GM21576 (cell line): ENCODE measurements at regions not wholly inside any gene's neighbourhood (a gene's known extent, or its start where the extent isn't known, plus 50 kb on each side); places are given as distances from the start of the nearest gene placed in this dataset.

Experiments used
- ATAC-seq: cut with Tn5 transposase; IDR thresholded peaks from one replicate; pipeline ENCODE4 v1.9.1; 2021; ENCODE audit warnings: mild to moderate bottlenecking, moderate library complexity; ENCODE audit not compliant: unreplicated experiment

DNA sequence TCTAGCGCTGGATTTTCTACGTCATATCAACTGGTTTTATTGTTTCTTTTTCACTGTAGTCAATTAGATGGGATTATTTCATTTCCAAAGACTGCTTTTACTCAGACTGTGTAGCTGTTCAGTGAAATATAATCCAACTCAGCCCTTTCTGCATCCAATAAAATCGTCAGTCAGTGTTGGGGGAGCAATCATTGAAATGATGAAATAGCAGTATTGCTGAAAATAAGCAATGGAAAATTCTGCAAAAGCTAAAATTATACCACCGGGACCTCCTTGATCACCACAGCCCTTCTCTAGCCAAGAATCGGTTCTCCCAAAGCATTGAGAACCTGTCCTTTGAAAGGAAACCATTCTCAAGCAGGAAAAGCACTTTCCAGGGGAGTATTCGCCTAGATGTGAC, 243.1 kb upstream of the TENM3 start:
- ATAC-seq, result no peak

DNA sequence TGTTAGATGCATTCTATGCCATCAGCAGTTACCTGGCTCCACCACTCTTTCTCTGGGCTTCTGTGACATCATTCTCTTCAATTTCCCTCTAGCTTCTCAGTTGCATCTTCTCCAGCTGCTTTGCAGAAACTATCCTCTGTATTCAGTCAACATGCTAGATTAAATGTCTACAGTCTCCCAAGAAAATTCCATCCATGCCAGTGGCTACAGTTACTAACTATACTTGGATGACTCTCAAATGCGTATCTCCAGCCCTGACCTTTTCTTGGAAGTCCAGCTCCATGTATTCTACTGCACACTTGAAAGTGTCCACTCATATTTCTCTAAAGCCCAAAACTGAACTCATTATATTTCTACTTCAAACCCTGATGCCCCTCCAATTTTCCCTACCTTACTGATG, 232.3 kb upstream of the TENM3 start:
- ATAC-seq, result no peak

DNA sequence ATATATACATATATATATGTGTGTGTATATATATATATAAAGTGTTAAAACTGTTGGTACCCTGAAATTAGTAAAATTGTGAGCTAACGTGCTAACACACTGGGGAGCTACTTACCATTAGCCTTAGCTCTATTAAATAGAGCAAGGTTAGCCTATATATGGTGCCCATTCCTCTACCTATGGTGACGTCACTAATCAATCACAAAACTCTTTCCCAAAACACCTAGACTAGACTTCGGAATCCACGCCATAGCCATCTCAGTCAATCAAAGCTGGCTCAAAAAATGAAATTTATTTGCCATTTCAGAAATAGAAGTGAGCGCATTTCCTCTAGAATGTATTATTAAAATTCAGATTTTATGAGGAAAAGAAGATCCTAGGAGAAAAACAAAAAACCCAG, 229.0 kb upstream of the TENM3 start:
- no peak for ATAC-seq

DNA sequence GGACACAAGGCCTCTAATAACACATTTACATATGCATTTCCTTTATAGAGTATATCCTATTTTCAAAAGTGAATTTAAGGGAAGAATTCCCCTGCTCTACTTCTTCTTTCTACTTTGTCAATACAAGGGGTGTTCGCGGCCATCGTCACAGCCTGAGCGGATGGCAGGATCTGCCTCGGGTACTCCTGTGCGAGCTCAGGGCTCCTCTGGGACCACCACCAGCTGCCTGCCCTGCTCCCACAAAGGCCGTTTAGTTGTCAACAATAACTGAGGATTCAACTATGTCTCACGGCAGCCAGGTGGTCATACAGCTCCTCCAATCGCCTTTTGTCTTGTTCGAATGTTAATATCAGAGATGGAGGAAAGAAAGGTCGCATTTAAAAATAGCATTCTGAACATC, 228.2 kb upstream of the TENM3 start:
- ATAC-seq, result no peak

DNA sequence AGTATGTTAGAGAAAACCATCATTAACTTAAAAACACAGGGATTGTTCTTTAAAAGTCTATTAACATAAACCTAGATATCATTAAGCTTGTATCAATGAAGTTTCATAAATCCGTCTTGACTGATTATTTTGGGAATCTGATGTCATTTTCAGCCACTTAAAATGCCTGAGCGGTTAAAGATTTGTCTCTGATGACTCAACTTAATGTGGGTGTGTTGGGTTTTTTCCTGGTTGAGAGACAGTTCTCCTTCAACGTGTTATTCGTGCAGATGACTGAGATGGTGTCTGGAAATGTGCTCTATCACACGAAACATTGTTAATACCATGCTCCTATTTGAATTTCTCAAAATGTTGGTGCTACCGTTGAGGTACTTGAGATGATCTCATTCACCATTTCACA, 227.3 kb upstream of the TENM3 start:
- ATAC-seq, result no peak

DNA sequence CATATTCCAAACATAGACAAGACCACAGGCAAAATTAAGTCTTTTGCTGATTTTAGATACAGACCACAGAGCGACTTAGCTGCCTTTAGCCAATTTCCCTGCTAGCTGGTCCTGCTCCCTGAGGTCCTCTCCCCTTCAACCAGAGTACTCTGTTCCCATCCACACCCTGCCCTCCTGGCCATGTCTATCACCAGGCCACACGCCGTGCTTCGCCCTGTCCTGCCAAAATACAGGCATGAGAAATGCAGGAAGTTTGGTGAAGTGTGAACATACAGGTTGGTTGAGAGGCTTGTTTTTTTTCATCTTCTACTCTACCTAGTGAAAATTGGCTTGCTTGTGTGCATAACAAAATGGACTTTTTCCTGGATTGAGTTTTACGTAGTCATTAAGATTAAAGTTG, 226.2 kb upstream of the TENM3 start:
- ATAC-seq, result no peak

DNA sequence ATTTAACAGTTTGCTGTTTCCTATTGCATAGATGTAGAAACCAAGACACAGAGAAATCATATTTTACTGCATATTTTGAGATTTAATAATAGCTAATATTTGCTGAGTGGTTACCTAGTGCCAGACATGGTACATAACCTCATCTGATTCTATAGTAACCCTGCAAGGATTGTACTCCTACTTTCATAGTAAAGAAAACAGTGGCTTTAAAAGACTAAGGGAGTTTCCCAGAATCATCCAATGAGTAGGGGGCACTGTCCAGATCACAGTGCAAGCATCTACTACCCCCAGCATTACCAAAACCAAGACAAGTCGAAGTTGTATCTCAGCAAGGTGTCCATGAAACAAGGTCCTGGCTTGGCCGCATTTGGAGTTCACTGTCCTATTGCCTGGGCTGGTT, 224.5 kb upstream of the TENM3 start:
- peak; percentile 36 for ATAC-seq

DNA sequence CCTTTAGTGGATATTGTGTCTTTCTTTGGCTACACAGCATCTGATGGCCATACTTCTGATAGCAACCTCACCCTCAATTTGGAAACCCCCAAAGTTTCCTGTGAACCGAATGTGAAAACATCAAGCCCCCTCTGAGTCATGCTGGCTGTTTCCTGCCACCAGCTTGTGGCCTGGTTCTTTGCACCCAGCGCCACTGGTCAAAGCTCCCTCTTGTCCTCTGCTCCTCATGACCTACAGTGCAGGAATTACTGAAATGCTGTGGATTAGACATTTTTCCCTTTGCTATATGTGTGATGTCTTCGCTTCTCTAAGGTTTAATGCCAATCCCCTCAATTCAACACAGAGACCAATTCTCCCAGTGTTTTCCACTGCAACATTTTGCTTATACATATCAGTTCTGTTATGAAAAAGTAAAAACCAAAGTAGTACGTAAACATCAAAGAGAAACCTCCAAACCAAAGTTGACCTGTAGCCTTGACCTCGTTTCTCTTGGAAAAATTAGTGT, 224.0 kb upstream of the TENM3 start:
- peak; percentile 91 for ATAC-seq

DNA sequence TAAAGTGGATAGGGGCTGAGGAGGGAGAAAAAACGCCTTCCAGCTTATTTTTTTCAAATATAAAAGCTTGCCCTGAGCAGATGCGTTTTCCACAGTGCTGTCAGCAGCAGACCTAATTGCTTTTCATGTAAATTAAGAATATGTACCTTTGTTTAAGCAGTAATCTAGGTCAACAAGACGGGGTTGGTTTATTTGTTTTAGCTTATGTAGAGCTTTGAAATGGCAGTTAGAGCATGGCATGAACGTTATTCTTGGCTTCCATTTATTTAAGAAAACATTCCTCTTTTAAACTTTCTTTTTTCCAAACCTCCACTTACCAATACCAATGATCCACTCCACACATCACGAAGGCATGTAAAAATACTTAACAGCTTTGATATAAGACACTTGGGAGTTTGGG, 220.3 kb upstream of the TENM3 start:
- ATAC-seq, result no peak

DNA sequence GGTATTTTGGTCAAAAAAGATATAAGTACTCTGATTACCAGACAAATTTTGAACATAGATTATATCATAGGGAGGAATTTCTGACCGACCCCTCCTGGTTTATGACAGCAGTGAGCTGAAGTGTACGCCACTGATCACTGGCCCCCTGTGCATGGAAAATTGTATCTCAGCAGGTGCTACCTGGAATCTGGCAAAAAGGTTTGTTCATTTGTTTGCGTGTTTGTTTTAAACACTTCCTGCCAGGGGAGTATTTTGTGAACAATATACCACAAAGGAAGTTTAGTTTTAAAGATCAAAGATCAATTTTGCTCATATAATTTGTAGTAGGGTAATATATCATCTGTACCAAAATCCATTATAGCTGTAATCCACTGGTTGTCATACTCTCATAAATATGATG, 219.7 kb upstream of the TENM3 start:
- no peak for ATAC-seq

DNA sequence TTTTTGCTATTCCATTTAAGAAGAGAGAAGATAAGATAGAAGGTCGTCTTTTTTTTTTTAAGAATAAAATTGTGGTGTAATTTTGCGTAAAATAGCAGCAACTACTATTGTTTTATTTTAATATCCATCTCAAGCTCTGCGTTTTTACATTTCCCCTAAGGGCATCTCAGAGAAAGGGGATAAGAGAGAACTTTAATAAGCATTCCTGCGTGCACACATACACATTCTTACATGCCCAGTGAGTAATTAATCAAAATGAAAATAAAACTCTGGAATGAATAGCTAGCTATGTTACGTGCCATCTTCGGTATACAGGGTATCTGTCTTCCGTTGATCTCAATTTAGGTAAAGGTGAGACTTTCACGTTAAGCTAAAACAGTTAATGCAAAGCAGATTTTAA, 200.3 kb upstream of the TENM3 start:
- ATAC-seq, result no peak

DNA sequence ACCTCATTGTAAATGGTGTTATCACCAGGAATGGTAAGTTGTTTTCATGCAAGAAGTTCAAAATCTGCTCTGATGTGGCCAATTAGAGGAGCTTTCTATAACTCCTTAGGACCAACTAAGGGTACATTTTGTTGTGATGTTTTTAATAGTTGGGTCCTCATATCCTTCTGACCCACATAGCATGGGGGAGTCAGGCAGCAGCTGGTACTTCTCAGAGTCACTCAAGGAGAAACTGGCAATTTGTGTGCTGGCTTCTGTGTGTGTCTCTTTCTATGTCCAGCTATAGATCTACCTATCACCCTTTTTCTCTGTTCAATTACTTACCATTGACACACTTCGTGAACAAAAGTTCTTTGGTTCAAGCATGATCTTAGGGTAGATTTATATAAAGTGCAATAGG, 194.3 kb upstream of the TENM3 start:
- ATAC-seq, result no peak

DNA sequence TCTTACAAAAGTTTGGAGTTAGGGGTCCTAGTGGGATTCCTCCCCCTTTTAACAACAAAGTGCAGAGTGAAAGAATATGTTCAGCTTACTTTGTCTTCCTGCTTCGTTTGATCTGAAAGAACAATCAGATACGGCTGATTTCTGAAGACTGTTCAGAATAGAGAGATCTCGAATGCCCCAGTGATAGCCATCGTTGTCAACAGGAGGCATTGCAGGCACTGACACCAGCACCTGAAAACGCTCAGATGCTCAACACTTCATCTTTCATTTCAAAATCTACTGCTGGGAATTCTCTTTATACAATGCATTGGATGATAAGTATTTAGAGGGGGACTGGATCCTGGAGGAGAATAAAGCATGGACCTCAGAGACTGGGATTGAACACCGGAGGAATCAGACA, 186.3 kb upstream of the TENM3 start:
- no peak for ATAC-seq

DNA sequence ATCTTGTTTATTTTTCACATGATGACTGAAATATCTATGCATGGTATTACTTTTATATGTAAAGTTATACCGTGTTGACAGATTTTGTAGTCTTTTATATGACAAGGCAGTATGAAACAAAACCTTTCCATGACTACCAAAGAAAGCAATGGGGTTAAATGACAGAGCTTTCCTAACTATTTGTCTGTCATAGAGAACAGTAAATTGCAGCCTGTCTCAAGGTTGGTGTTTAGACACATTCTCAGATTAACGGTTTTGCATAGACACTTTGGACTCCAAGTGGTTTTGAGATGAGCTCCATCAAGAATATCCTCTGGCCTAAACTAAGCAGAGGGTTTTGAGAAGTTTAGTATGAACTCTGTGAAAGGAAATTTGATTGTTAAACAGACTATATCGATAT, 180.7 kb upstream of the TENM3 start:
- ATAC-seq, result no peak

DNA sequence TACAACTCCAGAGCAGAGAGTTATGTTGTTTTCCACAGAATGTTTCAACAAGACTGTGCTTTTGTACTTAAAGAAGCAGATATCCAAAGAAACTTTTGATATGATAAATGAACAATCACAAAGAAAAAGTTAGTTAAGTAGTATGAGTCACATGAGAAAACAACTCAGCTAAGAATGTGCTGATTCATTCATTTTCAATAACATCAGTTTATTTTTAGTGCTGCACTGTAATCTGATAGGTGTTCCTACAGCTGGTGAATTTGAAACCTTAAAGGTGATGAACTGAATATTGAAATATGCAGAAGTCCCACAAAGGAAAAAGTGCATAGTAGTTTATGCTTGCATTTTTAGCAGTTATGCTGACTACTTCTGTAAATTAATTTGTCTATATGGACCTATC, 180.3 kb upstream of the TENM3 start:
- ATAC-seq, result no peak

DNA sequence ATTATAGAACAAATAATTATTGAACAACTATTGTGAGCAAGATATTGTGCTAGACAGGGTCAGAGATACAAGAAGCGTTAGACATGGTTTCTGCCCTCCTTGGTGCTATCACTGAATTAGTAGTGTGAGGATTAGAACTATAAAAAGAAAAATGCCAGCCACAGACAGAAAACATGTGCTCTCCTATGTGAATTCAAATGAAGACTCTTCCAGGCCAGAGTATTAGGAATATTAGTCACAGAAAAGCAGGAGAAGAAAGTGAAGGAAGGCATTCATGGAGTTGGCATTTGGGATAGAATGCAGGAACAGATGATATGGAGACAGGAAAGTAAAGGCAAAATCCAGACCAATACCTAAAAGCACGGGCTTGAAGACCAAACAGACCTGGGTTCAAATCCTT, 179.6 kb upstream of the TENM3 start:
- no peak for ATAC-seq

DNA sequence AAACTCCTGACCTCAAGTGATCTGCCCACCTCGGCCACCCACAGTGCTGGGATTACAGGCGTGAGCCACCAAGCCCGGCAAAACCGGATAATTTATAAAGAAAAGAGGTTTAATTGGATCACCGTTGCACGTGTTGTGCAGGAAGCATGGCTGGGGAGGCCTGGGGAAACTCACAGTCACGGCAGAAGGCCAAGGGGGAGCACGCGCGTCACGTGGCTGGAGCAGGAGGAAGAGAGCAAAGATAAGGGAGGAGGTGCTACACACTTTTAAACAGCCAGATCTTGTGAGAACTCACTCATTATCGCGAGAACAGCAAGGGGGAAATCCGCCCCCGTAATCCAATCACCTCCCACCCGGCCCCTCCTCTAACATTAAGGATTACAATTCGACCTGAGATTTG, 177.9 kb upstream of the TENM3 start:
- ATAC-seq, result no peak

DNA sequence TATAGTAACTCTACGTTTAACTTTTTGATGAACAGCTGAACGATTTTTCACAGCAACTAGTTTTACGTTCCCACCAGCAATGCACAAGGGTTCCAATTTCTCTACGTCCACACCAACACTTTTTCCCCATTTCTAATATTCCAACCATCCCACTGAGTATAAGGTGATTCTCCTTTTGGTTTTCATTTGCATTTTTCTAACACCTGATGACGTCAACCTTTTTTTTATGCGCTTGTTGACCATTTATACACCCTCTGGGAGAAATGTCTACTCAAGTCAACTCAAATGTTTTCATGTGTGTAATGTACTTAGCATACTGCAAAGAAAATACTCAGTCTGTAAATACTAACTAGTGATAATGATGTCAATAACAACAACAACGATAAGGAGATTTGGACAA, 177.2 kb upstream of the TENM3 start:
- no peak for ATAC-seq

DNA sequence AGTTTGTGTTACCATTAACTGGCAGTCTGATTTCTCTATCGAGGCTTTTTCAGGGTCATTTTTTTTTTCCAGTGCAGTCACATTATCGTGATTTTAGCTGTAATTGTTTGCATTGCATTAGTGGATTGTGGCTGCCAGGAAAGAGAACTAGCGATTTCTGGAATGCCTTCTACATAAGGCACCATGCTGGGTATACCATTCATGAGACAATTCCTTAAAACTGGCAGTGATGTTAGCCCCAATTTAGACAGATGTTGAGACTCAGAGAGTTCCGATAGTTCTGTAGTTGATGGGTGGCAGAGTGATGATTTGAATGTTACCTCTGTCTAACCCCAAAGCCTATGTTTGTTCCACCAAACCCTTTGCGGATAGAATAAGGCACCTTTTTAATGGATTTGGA, 175.4 kb upstream of the TENM3 start:
- ATAC-seq, result no peak

DNA sequence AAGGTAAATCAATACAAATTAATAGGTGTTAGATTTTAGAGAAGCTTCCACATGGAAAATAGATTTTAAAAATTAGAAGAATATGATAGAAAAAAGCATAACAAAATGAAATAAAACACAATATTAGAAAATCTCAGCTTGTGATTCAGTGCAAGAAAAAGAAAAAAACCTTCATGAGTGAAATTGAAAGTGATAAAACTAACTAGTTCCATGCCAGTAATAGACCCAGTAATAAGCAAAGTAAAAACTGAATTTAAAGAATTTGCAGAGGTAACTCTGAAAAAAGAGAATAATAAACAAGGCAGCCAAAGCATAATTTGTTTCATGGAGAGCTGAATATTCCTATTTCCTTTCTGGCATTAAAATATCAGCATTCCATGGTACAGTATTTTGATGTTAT, 174.3 kb upstream of the TENM3 start:
- ATAC-seq, result no peak

DNA sequence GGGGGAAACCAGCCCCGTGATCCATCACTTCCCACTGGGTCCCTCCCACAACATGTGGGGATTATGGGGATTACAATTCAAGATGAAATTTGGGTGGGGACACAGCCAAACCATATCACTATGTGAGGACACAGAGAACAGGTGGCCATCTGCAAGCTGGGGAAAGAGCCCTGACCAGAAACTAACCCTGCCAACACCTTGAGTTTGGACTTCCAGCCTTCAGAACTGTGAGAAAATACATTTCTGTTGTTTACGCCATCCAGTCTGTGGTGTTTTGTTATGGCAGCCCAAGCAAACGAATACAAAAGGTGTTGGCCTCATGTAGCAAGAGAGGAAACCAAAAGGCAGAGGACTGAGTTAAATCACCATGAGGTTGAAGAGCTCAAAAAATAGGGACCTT, 169.9 kb upstream of the TENM3 start:
- ATAC-seq, result no peak

DNA sequence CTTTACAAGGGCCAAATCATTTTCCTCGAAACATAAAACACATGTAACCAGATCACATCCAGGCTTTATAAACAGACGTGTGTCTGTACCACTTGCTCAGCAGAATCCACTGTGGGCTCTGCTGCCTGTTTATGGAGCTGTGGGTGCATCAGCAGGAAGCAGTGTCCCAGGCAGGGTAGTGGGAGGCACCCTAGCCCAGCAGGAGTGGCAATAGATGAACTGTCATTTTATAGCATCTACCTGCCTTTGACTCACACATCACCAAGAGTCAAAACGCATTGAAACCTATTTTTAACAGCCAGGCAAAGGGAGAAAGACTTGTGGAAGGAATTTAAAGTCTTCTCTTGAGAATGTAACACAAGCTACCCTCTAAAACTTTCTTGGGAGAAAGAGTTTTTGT, 169.1 kb upstream of the TENM3 start:
- no peak for ATAC-seq

DNA sequence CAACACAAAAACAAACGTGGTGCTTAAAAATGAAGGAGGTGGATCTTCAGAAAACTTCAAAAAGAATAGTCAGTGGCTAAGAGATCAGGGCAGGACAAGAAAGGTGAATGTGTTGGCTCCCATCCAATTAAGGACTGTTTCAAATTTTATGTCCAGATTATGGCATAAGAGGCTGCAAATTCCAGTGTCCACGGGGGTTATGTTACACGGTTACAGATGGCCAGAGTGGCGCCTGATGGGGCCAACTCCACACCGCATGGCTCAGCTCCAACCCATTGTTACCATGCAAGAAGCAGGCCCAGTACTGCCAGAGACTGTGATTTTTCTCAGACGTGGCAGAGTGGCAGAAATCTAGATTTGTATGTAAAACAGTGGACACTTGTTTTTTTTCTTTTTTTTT, 168.4 kb upstream of the TENM3 start:
- ATAC-seq, result no peak

DNA sequence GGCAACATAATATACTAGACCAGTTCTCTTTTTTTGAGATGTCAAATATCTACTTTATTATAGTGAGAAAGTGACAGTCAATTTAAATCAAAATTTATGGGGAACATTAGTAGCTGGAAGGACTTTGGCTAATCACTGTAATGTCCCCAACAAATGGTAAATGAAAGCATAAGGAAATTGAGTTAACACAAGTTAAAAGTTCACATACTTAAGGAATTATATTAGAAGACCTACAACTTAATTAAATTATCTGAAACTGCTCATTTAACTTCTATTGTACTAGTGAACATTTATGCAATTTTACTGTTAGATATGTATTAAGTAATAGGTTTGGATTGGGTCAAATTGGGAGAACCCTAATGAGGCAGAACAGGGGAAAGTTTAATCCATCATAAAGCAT, 160.3 kb upstream of the TENM3 start:
- ATAC-seq, result no peak
